ENCODE measurements at regions not wholly inside any gene's neighbourhood (a gene's known extent, or its start where the extent isn't known, plus 50 kb on each side); places are given as distances from the start of the nearest gene placed in this dataset.

DNA sequence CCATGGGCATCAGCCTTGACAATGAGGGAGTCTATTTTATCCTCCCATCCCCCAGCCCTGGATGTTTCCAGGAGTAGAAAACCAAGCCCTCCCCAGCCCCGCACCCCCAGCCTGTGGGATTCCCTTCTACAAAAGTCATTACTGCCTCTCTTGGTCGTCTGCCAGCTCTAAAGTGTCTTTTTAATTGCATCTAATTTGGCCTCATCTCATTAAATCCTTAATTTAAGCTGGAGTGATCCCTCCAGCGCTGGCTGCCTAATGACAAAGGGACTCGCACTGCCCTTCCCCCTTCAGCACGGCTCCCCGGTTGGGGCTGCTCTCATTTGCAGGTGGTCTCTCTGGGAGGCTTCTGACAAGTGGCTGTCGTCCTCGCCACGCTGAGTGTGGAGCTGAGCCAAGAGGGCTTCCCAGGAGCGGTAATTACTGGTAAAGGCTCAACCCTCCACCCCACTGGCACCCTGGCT is 107.9 kb upstream of the ALDH1B1 start:
- no peaks in the 10 kb centered on the region for H3K4me1 ChIP-seq (ENCODE audit: control insufficient read depth in 4 of 4, insufficient read depth in 4 of 4, low read length in 3 of 4)
- no peak overlapping the region for H3K27ac ChIP-seq (ENCODE audit: low read depth in 1 of 2, low read length in 2 of 2)
- no peaks in the 10 kb centered on the region for H3K36me3 ChIP-seq (ENCODE audit: control insufficient read depth in 4 of 4, insufficient read depth in 3 of 4, low read depth in 1 of 4, low read length in 3 of 4)
- no peak for DNase-seq (ENCODE audit: low spot score)
- no peaks in the 10 kb centered on the region for H3K27me3 ChIP-seq (ENCODE audit: control insufficient read depth in 4 of 4, insufficient read depth in 4 of 4, low read length in 3 of 4)
- WGBS, result 80% methylated on average over 10 of the region's 10 CpGs
- H3K9me3 ChIP-seq (ENCODE audit: control insufficient read depth in 4 of 4, low read length in 3 of 4), result no peaks in the 10 kb centered on the region
- TF ChIP-seq RXRA (IDR thresholded peaks at IDR 0.05) (no peak), NR2F2 (IDR thresholded peaks at IDR 0.05) (no peak), FOXA1 (IDR thresholded peaks at IDR 0.05) (no peak)
- TF ChIP-seq, protein P1, sequence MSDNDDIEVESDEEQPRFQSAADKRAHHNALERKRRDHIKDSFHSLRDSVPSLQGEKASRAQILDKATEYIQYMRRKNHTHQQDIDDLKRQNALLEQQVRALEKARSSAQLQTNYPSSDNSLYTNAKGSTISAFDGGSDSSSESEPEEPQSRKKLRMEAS (IDR thresholded peaks at IDR 0.05), result no peak
- no peak overlapping the region for H3K4me3 ChIP-seq (ENCODE audit: low read depth in 1 of 3, low read length in 3 of 3)
- no peak overlapping the region for H3K9ac ChIP-seq (ENCODE audit: low read depth in 1 of 2, low read length in 2 of 2)

DNA sequence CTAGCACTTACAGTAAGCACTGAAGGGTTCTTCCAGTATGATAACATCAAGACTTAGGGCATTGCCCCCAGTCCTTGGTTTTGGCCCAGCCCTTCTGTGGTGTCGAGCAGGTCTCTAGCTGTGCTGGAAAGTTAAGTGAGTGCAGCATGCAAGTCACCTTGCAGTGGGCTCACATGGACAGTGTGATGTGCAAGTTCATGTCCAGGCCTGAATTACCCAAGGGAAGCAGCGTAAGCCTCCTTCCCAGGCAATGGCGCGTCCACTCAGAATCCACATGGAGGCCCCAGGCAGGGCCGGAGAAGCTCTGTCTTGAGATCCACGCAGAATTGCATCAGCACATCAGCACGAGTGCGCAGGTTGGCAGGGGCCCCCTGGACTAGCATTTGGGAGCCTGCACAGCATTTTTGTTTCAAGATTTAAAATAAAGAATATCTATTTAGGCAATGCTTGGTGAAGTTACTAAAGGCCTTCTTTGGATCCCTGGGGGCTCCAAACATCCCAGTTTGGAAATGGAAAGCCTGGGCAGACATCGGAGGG is 108.4 kb upstream of the ALDH1B1 start:
- Histone ChIP-seq H3K27ac (ENCODE audit: low read depth in 1 of 2, low read length in 2 of 2) (no peak overlapping the region), H3K4me3 (ENCODE audit: low read depth in 1 of 3, low read length in 3 of 3) (no peak overlapping the region), H3K27me3 (ENCODE audit: control insufficient read depth in 4 of 4, insufficient read depth in 4 of 4, low read length in 3 of 4) (no peaks in the 10 kb centered on the region), H3K9me3 (ENCODE audit: control insufficient read depth in 4 of 4, low read length in 3 of 4) (no peaks in the 10 kb centered on the region), H3K36me3 (ENCODE audit: control insufficient read depth in 4 of 4, insufficient read depth in 3 of 4, low read depth in 1 of 4, low read length in 3 of 4) (no peaks in the 10 kb centered on the region), H3K9ac (ENCODE audit: low read depth in 1 of 2, low read length in 2 of 2) (no peak overlapping the region), H3K4me1 (ENCODE audit: control insufficient read depth in 4 of 4, insufficient read depth in 4 of 4, low read length in 3 of 4) (no peaks in the 10 kb centered on the region)
- peak; percentile 23 for DNase-seq (ENCODE audit: low spot score)
- TF ChIP-seq YY1 (IDR thresholded peaks at IDR 0.05) (no peak), EGR1 (IDR thresholded peaks at IDR 0.05; ENCODE audit: low read depth in 2 of 2) (no peak), RXRA (IDR thresholded peaks at IDR 0.05) (no peak), FOXA2 (IDR thresholded peaks at IDR 0.05) (no peak), RAD21 (IDR thresholded peaks at IDR 0.05) (no peak), JUND (IDR thresholded peaks at IDR 0.05) (no peak), GABPA (IDR thresholded peaks at IDR 0.05 in 1 of 2, conservative IDR thresholded peaks at IDR 0.05 in 1 of 2) (no peak)
- TF ChIP-seq, protein P2, sequence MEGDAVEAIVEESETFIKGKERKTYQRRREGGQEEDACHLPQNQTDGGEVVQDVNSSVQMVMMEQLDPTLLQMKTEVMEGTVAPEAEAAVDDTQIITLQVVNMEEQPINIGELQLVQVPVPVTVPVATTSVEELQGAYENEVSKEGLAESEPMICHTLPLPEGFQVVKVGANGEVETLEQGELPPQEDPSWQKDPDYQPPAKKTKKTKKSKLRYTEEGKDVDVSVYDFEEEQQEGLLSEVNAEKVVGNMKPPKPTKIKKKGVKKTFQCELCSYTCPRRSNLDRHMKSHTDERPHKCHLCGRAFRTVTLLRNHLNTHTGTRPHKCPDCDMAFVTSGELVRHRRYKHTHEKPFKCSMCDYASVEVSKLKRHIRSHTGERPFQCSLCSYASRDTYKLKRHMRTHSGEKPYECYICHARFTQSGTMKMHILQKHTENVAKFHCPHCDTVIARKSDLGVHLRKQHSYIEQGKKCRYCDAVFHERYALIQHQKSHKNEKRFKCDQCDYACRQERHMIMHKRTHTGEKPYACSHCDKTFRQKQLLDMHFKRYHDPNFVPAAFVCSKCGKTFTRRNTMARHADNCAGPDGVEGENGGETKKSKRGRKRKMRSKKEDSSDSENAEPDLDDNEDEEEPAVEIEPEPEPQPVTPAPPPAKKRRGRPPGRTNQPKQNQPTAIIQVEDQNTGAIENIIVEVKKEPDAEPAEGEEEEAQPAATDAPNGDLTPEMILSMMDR (IDR thresholded peaks at IDR 0.05; ENCODE audit: low read depth, low read length, missing input control), result no peak
- 84% methylated on average over 9 of the region's 9 CpGs for WGBS

DNA sequence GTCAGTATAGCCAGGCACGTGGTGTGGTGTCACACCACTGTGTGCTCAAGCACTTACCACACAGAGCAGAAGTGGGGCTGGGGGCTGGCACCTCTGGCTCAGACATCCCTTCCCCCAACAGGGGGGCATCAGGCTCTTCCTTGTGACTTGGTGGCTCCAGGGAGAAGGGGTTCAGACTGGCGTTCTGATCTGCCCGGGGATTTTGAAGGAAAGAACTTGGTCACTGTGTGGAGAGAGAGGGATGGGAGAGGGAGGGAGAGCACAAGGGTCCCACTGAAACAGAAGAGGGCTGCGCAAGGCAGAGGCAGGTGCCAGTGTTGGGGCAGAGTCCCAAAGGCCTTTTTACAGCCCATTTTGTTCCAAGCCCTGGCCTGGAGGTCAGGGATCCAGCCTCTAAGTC is 109.7 kb upstream of the ALDH1B1 start:
- DNase-seq (ENCODE audit: low spot score), result no peak
- TF ChIP-seq YY1 (IDR thresholded peaks at IDR 0.05) (no peak), HNF4A (conservative IDR thresholded peaks at IDR 0.05) (no peak), SP1 (IDR thresholded peaks at IDR 0.05) (no peak), FOXA2 (IDR thresholded peaks at IDR 0.05) (no peak), JUND (IDR thresholded peaks at IDR 0.05) (no peak), RXRA (IDR thresholded peaks at IDR 0.05) (no peak), HNF4G (IDR thresholded peaks at IDR 0.05) (no peak), RAD21 (IDR thresholded peaks at IDR 0.05) (no peak)
- TF ChIP-seq, protein P3, sequence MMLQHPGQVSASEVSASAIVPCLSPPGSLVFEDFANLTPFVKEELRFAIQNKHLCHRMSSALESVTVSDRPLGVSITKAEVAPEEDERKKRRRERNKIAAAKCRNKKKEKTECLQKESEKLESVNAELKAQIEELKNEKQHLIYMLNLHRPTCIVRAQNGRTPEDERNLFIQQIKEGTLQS (IDR thresholded peaks at IDR 0.05), result no peak
- TF ChIP-seq, protein P2 (IDR thresholded peaks at IDR 0.05; ENCODE audit: low read depth, low read length, missing input control), result no peak
- TF ChIP-seq, protein P1 (IDR thresholded peaks at IDR 0.05), result no peak
- 56% methylated on average over 4 of the region's 4 CpGs for WGBS

More for the DNA sequence above, 109.7 kb upstream of the ALDH1B1 start:
- H3K27ac ChIP-seq (ENCODE audit: low read depth in 1 of 2, low read length in 2 of 2), result no peak overlapping the region
- no peak overlapping the region for H3K9ac ChIP-seq (ENCODE audit: low read depth in 1 of 2, low read length in 2 of 2)
- H3K9me3 ChIP-seq (ENCODE audit: control insufficient read depth in 4 of 4, low read length in 3 of 4), result no peaks in the 10 kb centered on the region
- no peaks in the 10 kb centered on the region for H3K27me3 ChIP-seq (ENCODE audit: control insufficient read depth in 4 of 4, insufficient read depth in 4 of 4, low read length in 3 of 4)
- no peaks in the 10 kb centered on the region for H3K4me1 ChIP-seq (ENCODE audit: control insufficient read depth in 4 of 4, insufficient read depth in 4 of 4, low read length in 3 of 4)
- H3K36me3 ChIP-seq (ENCODE audit: control insufficient read depth in 4 of 4, insufficient read depth in 3 of 4, low read depth in 1 of 4, low read length in 3 of 4), result no peaks in the 10 kb centered on the region
- no peak overlapping the region for H3K4me3 ChIP-seq (ENCODE audit: low read depth in 1 of 3, low read length in 3 of 3)

All from liver (tissue), 8 donors.